ENCODE measurements at regions not wholly inside any gene's neighbourhood (a gene's known extent, or its start where the extent isn't known, plus 50 kb on each side); places are given as distances from the start of the nearest gene placed in this dataset.

- DNase-seq (ENCODE audit: extremely low read depth in 1 of 2, low read depth in 1 of 2), result no peak
Observed at GRCh38 chr4:89373394-89373793, 65.8 kb upstream of the GPRIN3 start.

DNA sequence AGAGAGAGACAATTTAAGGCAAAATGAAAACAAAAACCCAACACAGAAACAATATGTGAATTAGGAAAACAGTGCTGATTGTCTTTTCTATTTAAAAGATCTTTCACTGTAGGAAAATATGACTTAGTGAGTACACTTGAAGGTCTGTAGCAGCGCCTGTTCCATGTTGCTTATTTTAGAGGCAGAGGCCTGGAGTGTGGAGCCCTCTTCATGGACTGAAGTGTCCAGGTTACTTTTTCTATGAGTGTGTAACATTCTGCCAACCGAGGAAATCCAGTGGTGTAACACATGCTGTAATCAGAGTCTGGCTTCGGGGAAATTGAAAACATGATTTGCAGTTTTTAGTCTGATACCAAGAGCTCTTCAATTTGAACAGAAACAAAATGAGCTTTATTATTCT is 64.0 kb upstream of the GPRIN3 start:
- DNase-seq (ENCODE audit: extremely low read depth in 1 of 2, low read depth in 1 of 2), result no peak

DNA sequence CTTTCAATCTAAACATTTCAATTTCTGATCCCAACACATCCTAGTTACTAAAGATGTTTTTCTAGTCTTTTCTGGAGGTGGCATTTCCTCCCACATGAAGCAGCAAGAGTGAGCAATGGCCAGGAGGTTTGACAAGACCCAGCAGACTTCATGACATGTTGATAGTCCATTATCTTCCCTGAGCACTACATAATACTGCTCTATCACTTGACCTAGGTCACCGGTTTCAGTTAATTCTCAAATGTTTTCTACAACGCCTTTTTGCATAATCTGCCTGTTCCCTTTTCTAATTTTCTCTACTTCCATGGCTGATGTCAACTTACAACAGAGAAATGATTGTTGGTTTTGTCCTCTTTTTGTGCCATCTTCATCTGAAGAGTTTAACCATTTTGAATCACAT is 62.0 kb upstream of the GPRIN3 start:
- no peak for DNase-seq (ENCODE audit: extremely low read depth in 1 of 2, low read depth in 1 of 2)

DNA sequence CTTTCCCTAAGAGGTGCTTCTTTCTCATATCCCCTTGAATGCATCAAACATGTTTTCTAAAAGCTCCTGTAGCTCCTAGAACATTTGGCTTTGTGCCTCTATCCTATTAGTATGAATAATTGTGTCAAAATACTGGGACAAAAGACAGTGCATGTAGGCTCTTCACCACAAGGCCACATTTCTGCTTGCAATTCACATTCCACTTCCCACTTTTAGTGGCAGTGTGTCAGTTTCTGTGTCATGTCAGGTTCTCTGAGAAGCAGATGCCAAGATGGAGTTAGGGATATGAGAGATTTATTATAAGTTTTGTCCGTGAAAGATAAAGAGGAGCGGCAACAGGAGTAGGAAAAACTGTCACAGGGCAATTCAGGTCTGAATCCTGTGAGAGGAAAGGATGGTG is 61.3 kb upstream of the GPRIN3 start:
- DNase-seq (ENCODE audit: extremely low read depth in 1 of 2, low read depth in 1 of 2), result no peak

GRCh38 chr4:89365776-89366175 is 58.2 kb upstream of the GPRIN3 start:
- no peak for DNase-seq (ENCODE audit: extremely low read depth in 1 of 2, low read depth in 1 of 2)

DNA sequence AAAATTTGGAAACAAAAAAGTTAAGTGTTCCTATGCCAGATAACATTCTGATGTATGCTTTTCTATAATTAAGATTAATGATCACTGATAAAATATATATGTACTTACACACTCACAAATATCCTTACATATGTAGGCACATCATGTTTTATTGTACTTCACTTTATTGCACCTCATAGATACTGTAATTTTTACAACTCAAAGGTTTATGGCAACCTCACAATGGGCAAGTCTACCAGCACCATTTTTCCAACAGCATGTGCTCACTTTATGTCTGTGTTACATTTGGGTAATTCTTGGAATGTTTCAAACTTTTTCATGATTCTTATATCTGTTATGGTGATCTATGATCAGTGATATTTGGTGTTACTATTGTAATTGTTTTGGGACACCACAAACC is 57.8 kb upstream of the GPRIN3 start:
- DNase-seq (ENCODE audit: extremely low read depth in 1 of 2, low read depth in 1 of 2), result no peak

- DNase-seq (ENCODE audit: extremely low read depth in 1 of 2, low read depth in 1 of 2), result no peak
Observed at GRCh38 chr4:89364541-89364940, 56.9 kb upstream of the GPRIN3 start.

DNA sequence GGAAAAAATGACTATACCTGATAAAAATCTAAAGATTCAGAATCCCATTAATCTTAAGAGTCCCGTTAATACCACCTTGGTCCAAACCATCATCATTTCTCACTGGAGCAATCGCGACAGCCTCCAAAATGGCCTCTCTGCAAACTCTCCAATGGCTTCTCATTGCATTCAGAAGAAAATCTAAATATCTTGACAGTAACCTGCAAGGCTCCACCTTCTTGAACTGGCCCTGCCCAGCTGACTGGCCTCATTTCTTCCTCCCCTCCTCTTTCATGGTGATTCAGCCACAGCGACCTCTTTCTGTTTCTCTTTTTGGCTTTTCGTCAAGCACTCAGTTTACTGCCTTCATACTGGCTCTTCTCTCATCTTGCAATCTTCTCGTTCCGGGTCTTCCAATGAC is 56.2 kb upstream of the GPRIN3 start:
- no peak for DNase-seq (ENCODE audit: extremely low read depth in 1 of 2, low read depth in 1 of 2)

DNA sequence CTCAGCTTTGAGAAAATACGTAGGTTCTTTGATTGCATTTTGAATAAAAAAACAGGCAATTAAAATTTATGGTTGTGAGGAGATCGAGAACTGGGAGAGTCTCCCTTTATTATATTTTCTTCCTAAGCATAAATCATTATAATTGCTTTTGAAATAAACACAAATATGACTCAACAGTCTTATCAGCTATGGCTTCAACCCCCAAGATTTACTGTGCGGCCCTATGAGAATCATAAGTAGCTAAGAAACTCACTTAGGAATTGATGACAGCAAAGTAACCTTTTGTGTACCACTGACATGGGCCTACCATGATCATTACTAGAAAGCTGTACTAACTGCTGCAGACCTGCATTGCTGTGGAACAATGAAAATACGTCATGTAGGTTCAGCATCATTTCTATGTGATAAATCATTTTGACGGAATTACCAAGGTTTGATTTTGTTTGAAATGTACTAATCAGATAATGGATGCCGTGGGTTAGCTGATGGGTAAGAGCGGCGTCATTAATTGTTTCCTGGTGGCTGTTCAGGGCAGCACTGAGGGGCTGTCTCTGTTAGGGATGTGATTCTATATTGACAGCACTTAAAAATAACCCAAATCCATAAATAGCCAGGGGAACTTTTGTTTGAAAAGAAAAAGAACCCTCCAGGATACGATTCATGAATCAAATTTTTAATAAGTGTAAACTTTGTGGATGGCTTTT is 51.5 kb upstream of the GPRIN3 start:
- DNase-seq (ENCODE audit: extremely low read depth in 1 of 2, low read depth in 1 of 2), result no peak

GRCh38 chr4:89357787-89358186 is 50.2 kb upstream of the GPRIN3 start:
- no peak for DNase-seq (ENCODE audit: extremely low read depth in 1 of 2, low read depth in 1 of 2)
